Stimulated activated CD8-positive, alpha-beta memory T cell treated with anti-CD3 and anti-CD28 coated beads, Interleukin-2, amount 100 ng/mL, for 48 hours (primary cell): ENCODE measurements at regions not wholly inside any gene's neighbourhood (a gene's known extent, or its start where the extent isn't known, plus 50 kb on each side); places are given as distances from the start of the nearest gene placed in this dataset.

Experiments used
- DNase-seq, 2 donors: peaks; one replicate each; pipeline ENCODE4 v3.0.0-alpha.2; 2020; ENCODE audit warnings: low read depth in 2 of 2

DNA sequence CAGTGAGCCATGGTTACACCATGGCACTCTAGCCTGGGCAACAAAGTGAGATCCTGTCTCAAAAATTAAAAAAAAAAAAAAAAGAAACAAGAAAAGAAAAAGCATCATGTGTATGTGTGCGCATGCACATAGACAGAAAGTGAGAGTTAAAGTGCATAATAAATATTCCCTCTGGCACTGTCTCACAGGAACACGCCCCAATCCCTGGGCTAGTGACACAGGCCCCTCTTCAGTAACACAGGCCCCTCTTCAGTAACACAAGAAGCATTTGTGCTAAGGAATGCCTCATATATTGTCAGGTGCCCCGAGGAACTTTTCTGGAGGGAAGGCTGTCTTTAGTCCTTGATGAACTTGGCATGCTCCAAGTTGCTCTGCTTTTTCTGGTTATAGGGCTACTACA, 57.5 kb downstream of the RPL27A start:
- DNase-seq, result no peak

DNA sequence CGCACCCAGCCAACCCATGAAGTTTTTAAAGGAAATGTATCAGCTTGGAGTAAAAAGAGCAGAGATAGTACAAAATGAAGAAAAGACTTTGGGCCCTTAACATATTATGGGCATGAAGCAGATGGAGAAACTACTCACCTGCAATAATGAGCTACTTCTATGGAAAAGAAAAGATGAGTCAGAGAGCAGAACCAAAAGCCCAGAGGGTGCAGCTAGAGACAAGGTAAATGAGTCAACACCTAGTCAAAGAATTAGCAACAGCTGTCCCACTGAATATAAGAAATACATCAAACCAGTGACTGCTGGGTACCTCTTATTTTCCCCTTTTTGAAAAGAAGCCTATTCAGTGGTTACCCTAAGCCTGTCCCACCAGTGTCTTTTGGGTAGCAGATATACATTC, 61.8 kb downstream of the RPL27A start:
- no peak for DNase-seq

DNA sequence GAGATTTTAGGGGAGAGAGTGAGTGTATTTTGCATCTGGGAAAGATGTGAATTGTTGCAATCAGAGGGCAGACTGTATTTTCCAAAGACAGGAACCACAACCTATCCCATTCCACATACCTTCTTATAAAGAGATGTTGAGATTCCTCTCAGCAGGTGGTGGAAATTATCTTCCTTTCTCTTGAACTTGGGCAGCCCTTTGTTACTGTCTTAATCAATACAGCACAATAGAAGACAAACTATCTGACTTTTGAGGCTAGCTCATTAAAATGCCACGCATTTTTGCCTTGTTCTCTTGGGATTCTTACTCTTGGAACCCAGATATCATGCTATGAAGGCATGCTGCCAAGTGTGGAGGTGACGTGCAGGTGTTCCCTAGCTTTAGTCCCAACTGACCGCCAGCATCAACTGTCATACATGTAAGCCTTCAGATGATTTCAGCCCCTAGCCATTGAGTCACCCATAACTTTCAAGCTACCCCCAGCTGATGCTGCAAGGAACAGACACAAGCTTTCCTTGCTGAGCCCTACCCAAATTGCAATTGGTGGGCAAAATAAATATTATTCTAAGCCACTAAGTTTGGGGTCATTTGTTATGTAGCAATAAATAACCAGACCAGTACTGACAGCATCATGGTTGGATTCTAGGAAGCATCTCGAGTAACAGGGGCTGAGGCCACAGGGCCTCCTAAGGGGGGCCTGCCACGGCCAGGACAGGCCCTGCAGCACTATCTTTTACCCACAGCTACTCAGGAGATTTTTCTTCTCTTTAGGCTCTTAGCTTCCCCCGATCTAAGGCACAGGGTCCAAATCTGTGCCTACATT, 63.0 kb downstream of the RPL27A start:
- DNase-seq, result no peak

DNA sequence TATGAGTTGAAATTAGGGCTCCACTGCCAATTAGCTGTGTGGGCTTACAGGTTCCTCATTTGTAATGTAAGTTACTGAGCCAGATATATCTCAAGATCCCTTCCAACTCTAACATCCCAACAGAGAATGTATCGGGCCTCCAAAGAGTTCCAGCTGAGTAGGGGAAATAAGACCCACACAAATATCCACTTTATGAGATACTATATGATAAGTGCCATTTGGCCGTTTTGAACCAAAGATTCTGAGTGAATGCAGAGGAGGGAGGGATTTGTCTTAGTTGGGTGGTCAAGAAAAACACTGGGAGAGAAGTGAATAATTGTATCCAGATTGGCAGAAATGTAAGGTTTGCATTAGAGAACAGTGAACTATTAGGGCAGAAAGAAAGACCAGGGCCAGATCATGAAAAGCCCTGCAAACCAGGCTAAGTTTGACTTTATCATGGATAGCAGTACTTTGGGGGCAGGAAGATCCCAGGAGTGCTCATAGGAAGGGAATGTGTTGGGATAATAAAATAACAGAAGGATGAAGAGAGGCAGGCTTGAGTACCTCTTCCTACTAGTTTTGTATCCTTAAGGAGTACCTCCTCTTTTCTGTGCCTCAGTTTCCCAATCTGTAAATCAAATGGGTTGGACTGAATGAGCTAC, 63.9 kb downstream of the RPL27A start:
- DNase-seq, result no peak

DNA sequence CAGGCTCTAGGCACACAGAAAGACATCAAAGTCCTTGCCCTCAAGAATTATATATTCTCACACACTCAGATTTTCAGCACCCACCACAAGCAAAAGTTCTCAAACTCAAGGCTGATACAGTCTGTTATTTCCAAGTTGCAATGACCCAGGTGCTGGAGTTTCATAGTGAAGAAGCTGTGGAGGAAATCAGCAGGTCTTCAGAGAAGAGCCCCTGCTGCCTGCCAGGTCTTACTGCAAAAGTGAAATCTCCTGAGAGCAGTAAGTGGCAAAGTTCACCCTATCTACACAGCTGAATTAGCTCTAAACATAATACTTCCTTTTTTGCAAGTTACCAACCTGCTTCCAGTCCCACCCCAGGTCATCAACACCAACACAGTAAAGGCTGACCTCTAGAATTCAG, 64.6 kb downstream of the RPL27A start:
- DNase-seq, result no peak

DNA sequence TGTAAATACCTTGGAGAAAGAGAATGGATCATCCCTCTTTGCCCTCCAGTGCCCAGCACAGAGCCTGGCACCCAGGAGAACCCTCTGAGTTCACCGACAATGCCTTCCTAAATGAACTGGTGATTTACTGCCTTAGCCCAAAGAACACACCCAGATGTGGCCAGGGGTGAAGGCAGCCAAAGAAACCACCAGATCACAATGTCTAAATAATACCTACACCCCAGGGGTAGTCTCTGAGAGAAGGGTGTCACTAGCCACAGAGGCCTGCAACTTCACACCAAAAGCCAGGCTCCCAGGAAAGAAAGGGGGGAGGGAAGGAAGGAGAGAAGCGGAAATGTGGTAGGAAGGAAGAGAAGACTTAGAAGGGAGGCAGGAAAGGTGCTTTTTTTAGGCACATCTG, 65.7 kb downstream of the RPL27A start:
- DNase-seq, result no peak

DNA sequence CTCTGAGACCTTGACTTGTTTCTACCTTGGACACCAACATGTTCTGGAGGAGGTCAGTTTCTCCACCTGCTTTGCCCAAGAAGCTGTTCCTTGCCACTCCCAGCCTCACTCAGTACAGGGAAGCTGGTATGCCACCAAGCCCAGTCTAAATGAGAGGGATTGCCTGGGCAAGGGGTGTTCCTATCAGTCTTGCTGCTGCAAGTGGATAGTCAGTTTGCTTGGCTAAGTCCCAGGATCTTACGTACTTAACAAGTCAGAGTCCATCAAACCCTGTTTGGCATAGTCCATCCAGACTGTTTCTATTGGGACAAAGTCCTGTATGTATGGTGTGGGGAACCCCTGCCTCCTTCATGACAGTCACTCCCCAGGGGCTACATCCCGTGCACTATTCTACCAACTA, 66.6 kb downstream of the RPL27A start:
- DNase-seq, result no peak

DNA sequence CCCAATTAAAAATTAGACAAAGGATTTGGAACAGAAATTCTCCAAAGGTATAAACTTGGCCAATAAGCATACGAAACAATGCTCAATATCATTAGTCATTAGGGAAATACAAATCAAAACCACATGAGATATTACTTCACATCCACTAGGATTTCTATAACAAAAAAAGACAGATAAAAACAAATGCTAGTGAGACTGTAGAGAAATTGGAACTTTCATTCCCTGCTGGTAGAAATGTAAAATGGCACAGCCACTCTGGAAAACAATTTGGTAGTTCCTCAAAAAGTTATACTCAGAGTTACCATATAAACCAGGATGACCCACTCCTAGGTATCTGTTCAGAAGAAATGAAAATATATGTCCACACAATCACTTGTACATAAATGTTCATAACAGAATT, 71.6 kb downstream of the RPL27A start:
- no peak for DNase-seq

DNA sequence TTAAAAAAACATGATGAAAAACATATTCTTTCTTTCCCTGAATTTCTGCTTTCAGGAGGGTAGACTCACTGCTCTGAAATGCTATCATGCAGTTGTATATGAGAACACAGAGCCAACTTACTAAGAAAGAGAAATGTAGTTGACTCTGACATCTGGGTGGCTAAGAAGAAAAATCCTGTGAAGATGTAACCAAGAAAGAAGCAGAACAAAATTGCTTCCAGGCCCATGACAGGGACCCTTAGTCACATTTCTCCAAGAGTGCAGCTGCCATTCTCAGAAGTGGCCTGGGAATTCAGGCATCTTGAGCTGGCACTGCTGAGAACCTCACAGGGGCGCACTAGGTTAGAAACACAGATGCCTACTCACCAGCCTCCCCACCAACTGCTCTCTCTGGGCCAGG, 73.6 kb downstream of the RPL27A start:
- DNase-seq, result no peak

DNA sequence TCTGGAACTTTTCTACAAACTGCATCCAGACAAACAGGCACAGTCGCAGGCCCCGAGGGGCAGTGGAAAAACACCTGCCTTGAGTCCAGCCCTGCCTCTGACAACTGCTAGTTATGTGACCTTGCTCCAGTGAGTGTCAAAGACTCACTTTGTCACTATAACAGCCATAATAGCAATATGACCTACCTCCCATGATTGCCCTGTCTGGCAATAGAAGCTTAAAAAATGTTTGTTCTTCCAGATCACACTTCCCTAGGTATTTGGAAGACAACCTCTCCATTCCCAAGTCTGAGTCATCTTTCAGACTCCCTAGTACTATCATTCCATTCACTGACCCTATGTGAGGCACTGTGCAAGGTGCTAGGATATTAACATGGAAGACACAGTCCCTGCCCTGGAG, 74.5 kb downstream of the RPL27A start:
- DNase-seq, result no peak

DNA sequence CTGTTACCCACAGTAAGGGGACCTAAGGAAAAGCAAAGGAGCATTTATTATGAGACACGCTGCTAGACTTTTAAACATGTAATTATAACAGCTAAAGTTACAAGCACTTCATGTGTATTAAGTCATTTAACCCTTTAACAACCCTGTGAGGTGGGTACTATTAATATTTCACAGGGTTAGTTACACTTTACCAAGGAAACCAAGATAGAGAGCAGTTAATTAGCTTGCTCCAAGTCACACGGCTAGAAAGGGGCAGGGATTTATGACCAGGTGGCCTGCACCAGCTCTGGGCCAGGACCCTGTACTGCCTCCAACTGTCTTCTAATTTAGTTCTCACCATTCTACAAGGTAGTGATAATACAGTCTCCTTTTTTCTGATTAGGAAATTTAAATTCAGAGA, 74.9 kb downstream of the RPL27A start:
- no peak for DNase-seq

DNA sequence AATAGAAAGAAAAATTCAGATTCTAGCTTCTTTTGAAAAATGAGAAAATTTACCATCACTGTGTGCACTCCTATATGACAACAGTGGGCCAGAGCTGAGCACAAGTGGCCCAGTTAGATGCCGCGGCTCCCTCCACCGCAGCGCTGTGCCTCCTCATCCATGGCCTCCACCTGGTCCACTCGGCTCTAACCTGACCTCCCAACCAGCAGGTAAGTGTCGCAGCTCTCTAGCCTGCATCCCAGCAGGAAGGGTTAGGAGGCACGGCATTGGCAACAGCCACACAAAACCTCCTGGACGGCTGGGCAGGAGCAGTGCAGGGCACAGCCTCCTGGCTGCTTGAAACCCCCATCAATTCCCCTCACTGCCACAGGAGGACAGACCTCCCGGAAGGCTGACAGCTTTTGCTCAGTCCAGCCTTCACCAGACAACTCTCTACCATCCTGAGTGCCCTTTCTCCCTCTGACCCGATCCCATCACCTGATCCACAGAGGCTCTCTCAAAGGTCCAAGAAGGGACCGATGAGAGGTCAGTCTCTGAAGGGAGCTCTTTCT, 76.1 kb downstream of the RPL27A start:
- no peak for DNase-seq

DNA sequence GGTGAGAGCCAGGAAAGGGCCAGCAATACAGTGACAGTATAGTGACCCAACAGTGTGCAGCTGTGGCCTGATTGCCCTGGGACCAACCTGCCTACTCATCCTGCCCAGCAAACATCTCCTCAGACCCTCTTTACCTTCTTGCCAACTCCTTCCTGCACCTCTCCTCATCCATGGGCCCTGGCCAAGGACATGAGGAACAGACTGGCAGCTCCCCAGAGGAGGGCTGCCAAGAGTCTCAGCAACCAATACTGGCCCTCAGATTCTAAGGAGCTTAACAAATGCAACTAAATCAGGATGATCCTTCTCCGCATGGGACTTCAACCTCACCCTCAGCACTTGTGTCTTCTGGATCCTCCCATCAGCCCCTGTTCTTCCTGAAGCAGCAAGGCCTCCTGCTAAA, 77.0 kb downstream of the RPL27A start:
- DNase-seq, result no peak

DNA sequence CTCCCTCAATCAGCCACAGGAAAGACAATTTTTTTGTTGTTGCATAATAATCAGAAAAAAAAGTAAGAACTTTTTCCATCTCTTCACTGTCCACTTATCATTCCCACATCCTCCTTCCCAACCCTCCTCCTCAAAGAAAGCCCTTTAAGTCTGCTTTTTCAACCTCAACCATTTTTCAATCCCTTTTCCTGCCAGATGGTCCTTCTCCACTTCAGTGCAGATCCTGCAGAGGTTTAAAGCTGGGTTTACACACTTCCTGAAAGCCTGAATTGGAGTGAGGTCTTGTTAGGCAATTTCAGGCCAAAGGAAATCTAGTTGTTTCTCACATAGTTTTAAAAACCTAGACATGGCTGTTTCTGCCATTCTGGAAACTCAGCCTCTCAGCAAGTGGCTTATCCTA, 78.3 kb downstream of the RPL27A start:
- DNase-seq, result no peak

DNA sequence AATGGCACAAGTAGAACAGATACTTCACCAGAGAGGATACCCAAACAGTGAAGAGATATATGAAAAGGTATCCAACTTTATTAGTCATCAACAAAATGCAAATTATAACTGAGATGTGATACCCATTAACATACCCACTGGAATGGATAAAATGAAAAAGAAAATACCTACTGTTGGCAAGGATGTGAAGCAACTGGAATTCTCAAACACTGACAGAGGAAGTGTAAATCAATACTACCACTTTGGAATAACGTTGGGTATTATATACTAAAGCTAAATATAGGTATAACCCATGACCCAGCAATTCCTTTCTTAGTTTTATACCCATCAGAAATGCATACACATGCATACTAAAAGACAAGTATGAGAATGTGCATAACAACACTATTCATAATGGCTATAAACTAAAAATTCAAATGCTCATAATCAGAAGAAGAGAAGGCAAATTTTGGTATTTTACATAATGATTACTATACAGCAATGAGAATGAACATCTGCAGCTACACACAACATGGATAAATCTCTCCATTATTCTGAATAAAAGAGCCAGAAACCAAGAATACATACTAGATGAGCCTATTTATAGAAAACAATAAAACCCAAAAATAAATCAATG, 80.6 kb downstream of the RPL27A start:
- DNase-seq, result no peak

DNA sequence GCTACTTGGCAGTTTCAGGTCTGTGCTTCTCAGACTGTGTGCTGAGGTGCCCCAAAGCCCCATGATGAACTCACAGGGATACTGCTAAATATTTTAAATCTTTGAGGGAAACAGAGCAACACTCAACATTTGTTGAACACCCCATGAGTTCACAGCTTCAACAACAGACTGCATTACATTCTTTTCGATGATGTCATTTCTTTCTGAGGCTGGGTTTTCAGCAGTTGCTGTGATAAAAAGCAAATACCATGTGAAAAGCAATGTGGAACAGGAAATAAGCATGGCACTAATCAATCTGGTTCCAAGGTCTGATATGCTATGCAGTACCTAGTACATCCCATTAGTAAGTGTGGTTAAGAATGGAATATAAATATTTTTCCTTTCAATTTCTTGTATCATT, 82.7 kb downstream of the RPL27A start:
- no peak for DNase-seq

DNA sequence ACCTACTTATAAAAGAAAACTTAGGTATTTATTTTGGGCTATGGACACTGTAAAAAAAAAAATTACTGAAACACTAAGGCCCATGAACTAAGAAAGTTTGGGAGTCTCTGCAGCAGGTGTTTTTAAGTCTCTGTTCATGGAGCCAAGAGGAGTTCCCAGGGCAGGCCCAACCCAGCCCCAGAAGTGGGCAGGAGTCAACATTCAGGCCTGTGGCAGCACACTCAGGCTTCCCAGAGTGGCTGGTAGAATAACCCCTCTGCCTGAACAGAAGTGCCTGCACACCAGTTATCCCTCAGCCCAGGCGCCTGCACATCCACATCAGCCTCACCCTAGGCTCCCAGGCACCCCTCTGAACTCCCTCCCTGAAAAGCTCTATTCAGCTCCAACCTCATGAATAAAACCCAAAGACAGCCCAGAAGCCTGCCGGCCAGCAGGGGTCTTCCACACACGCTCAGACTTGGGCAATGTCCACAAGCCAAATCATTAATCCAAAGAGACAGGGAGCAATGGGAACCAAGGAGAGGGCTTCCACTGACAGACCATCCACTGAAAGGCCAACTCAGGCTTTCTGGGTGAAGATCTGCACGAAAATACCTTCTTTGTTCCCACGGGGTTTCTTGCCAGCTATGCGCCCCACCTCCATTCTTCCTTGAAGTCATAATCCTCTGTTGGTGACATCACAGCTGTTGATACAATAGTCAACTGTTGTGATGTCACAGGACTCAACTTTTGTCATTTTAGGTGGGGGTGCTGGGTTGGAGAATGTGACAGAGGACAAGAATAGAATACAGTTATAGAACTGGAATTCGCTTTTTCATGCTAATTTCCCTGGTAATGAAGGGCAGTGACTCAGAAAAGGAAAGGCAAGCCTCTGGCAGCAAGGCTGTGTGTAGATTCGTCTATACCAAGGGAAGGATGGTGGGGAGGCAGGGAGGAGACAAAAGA, 83.7 kb downstream of the RPL27A start:
- no peak for DNase-seq

DNA sequence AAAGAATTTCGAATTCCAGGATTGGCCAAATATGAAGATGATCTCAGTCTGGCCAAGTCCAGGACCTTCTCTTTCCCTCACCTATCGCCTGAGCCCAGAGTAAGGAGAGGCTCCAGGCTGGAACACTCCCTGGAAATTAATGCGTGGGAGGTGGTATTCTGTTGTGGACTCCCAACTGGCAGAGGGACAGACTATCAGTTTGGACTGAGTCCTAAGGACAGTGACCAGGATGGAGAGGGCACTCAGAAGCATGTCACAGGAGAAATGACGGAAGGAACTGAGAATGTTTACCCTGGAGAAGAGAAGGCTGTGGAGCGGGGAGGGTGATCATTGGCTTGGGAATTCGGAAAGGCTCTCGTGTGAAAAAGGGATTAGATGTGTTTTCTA, 84.4 kb downstream of the RPL27A start:
- no peak for DNase-seq

DNA sequence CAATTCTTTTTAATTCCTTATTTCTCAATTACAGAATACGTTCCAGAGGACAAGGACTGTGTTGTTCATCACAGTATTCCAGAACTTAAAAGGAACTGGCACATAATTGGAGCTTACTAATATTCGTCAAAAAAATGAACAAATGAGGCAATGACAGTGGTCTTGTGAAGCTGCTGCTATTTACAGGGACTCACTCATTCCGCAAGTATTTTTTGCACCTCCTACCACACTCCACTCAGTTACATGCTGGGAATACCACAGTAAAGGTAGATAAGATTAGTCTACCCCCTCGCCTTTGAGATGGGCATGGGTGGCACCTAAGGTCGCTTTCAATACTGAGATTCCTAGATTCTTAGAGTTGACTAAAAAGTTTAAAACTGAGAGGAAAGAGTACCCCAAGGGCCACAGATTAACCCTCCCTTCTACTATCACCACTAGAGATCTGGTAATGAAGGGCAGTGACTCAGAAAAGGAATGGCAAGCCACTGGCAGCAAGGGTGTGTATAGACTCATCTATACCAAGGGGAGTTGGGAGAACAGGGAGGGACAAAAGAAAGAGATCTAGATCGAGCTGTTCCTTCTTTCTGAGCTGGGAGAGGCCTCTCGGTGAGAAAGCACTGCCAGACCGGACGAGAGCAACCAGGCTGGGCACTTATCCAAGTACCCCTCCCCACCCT, 85.0 kb downstream of the RPL27A start:
- DNase-seq, result no peak

DNA sequence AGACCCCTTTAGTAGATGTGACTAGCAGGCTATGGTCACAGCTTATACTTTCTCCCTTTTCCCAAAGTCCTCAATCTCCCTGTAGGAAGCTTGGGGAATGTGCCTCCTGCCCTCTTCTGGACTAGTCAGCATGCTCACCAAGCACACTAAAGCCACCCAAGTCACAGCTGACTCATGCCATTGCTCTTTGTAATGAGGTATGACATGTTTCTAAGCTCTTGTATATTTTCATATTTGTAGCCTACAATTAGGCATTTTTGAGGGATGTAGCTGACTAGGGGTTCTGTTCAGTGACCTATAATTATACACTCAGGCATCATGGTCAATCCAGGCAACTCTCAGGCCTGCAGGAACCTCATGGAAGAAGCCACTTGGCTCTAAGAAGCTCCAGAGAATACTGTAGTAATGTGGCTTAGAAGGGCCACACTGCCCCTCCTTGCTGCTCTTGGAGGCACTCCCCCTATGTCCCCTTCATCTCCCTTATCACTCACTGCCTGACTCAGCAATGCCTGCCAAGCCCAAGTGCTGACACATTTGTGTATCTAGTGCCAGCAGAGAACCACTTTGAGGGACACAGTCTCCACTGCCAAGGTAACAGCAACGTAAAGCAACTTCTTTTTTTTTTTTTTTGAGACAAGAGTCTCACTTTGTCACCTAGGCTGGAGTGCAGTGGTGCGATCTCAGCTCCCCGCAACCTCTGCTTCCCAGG, 86.2 kb downstream of the RPL27A start:
- no peak for DNase-seq
